K562 (cell line): ENCODE measurements at regions not wholly inside any gene's neighbourhood (a gene's known extent, or its start where the extent isn't known, plus 50 kb on each side); places are given as distances from the start of the nearest gene placed in this dataset.
A peak's percentile ranks its signal among the peaks of the same experiment; 100 is the strongest.

Experiments used
- ARNT ChIP-seq, 2 experiments: fragments of 450-650 bp; IDR thresholded peaks; 2 replicates each; pipeline ENCODE4 v1.6.1; 2016; ENCODE audit warnings: mild to moderate bottlenecking in 1 of 2
- FOXJ2 ChIP-seq: fragments of 200-800 bp; sonication (Bioruptor generic); IDR thresholded peaks from 2 replicates; pipeline ENCODE4 v1.6.1; 2016; ENCODE audit warnings: missing genetic modification characterization, missing compliant biosample characterization
- GATA2 ChIP-seq: sonication (generic); formaldehyde crosslinking; IDR thresholded peaks from 2 replicates; pipeline ENCODE4 v1.4.0; 2020; ENCODE audit warnings: mild to moderate bottlenecking, missing genetic modification reagents
- MAFF ChIP-seq: IDR thresholded peaks from 2 replicates; pipeline ENCODE4 v1.6.1; 2012; ENCODE audit warnings: low read length, improper control_type of control experiment
- MTA2 ChIP-seq: fragments of 450-650 bp; IDR thresholded peaks from 2 replicates; pipeline ENCODE4 v1.6.1; 2016; ENCODE audit warnings: low read depth
- PYGO2 ChIP-seq: fragments of 450-650 bp; IDR thresholded peaks from 2 replicates; pipeline ENCODE4 v1.6.1; 2016; ENCODE audit warnings: mild to moderate bottlenecking, missing genetic modification characterization, moderate library complexity, missing compliant biosample characterization
- SMARCE1 ChIP-seq: fragments of 450-650 bp; IDR thresholded peaks from 2 replicates; pipeline ENCODE4 v1.7.1; 2016; ENCODE audit warnings: mild to moderate bottlenecking
- STAT5A ChIP-seq: IDR thresholded peaks from 2 replicates; pipeline ENCODE4 v1.6.1; 2012; ENCODE audit warnings: low read length, inconsistent platforms, borderline replicate concordance
- YY1 ChIP-seq, 3 experiments: IDR thresholded peaks; 2 replicates each; pipeline ENCODE4 v1.6.1; 2011; ENCODE audit warnings: low read length in 2 of 3, mild to moderate bottlenecking in 2 of 3, moderate library complexity in 2 of 3, borderline replicate concordance in 1 of 3, control low read depth in 1 of 3, low read depth in 1 of 3; ENCODE audit not compliant: insufficient read depth in 3 of 3, insufficient replicate concordance in 2 of 3, control insufficient read depth in 1 of 3, insufficient read length in 1 of 3; ENCODE audit errors: extremely low read depth in 1 of 3
- ZNF785 ChIP-seq: fragments of 250-450 bp; sonication (Bioruptor Pico); IDR thresholded peaks from 2 replicates; pipeline ENCODE4 v1.4.0; 2020; ENCODE audit warnings: mild to moderate bottlenecking
- TF ChIP-seq, protein P1 (sequence below): sonication (generic); formaldehyde crosslinking; IDR thresholded peaks from 2 replicates; pipeline ENCODE4 v1.8.0; 2022; ENCODE audit warnings: missing genetic modification reagents, mild to moderate bottlenecking, borderline replicate concordance
- TF ChIP-seq, protein P2 (sequence below), 2 experiments: fragments of 450-650 bp; IDR thresholded peaks; 2 replicates each; pipeline ENCODE4 v1.6.1; 2018; ENCODE audit warnings: mild to moderate bottlenecking in 2 of 2, low read depth in 1 of 2; ENCODE audit not compliant: partially characterized antibody in 2 of 2
- TF ChIP-seq, protein P3 (sequence below): fragments of 450-650 bp; IDR thresholded peaks from 2 replicates; pipeline ENCODE4 v1.6.1; 2018; ENCODE audit not compliant: partially characterized antibody
- TF ChIP-seq, protein P4 (sequence below): IDR thresholded peaks from 2 replicates; pipeline ENCODE4 v1.6.1; 2014; ENCODE audit warnings: antibody characterized with exemption

DNA sequence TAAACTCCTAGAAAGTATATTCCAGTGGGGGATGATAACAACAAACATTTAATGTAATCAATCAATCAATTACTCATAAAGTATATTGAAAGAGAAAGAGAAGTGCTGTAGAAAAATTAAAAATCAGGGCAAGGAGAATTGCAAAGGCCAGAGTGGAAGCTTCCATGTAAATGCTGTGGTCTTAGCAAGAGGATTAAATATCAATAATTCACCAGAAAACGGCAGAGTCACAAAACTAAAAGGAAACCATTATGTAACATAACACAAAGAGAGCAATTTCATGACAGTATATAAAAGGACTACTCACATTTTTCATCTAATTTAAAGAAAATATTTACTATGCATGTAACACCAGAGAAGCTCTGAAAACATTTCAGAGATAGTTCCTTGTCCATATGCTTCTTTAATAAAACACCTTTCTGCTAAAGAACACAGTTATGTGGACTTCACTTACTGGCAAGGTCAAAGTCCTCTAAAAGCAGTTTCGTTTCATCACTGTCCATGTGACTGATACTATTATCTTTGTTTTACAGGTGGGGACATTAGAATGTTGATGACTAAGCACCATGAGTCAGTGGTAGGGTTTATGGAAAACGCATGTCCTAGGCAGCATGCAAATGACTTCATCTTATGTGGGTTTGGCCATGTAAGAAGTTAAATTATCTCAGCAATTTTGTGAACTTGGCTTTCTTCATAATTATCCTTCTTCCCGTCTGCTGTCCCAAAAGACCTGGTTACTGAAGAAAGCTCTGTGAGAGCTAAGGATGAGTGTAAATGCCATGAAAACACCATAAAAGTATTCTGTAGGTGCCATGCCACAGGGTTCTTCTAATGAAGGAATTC lies 185.8 kb upstream of the TENT5A start (continued):
- TF ChIP-seq, protein P1, sequence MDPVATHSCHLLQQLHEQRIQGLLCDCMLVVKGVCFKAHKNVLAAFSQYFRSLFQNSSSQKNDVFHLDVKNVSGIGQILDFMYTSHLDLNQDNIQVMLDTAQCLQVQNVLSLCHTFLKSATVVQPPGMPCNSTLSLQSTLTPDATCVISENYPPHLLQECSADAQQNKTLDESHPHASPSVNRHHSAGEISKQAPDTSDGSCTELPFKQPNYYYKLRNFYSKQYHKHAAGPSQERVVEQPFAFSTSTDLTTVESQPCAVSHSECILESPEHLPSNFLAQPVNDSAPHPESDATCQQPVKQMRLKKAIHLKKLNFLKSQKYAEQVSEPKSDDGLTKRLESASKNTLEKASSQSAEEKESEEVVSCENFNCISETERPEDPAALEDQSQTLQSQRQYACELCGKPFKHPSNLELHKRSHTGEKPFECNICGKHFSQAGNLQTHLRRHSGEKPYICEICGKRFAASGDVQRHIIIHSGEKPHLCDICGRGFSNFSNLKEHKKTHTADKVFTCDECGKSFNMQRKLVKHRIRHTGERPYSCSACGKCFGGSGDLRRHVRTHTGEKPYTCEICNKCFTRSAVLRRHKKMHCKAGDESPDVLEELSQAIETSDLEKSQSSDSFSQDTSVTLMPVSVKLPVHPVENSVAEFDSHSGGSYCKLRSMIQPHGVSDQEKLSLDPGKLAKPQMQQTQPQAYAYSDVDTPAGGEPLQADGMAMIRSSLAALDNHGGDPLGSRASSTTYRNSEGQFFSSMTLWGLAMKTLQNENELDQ = no peak
- peak in 1 of 2 experiments; percentile 76; a peak in 1 of 4 replicates for TF ChIP-seq ARNT (IDR thresholded peaks at IDR 0.05)
- no peak for TF ChIP-seq FOXJ2
- peak; percentile 73; the same call in 1 of the 2 replicates for TF ChIP-seq STAT5A
- TF ChIP-seq, protein P2, sequence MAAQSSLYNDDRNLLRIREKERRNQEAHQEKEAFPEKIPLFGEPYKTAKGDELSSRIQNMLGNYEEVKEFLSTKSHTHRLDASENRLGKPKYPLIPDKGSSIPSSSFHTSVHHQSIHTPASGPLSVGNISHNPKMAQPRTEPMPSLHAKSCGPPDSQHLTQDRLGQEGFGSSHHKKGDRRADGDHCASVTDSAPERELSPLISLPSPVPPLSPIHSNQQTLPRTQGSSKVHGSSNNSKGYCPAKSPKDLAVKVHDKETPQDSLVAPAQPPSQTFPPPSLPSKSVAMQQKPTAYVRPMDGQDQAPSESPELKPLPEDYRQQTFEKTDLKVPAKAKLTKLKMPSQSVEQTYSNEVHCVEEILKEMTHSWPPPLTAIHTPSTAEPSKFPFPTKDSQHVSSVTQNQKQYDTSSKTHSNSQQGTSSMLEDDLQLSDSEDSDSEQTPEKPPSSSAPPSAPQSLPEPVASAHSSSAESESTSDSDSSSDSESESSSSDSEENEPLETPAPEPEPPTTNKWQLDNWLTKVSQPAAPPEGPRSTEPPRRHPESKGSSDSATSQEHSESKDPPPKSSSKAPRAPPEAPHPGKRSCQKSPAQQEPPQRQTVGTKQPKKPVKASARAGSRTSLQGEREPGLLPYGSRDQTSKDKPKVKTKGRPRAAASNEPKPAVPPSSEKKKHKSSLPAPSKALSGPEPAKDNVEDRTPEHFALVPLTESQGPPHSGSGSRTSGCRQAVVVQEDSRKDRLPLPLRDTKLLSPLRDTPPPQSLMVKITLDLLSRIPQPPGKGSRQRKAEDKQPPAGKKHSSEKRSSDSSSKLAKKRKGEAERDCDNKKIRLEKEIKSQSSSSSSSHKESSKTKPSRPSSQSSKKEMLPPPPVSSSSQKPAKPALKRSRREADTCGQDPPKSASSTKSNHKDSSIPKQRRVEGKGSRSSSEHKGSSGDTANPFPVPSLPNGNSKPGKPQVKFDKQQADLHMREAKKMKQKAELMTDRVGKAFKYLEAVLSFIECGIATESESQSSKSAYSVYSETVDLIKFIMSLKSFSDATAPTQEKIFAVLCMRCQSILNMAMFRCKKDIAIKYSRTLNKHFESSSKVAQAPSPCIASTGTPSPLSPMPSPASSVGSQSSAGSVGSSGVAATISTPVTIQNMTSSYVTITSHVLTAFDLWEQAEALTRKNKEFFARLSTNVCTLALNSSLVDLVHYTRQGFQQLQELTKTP (IDR thresholded peaks at IDR 0.05; ENCODE audit: low read depth in 1 of 2, partially characterized antibody in 2 of 2) = peak in 1 of 2 experiments; percentile 48
- peak; percentile 76 for TF ChIP-seq MTA2
- TF ChIP-seq ZNF785 (CRISPR knock-in tag) = no peak
- peak; percentile 91 for TF ChIP-seq MAFF
- no peak for TF ChIP-seq YY1 (IDR thresholded peaks at IDR 0.05; ENCODE audit: borderline replicate concordance in 1 of 3, control insufficient read depth in 1 of 3, extremely low read depth in 1 of 3, insufficient read depth in 3 of 3, insufficient read length in 1 of 3, insufficient replicate concordance in 2 of 3, low read depth in 1 of 3, low read length in 2 of 3)
- TF ChIP-seq PYGO2 (tag) = no peak
- TF ChIP-seq GATA2 (CRISPR knock-in tag) = no peak
- TF ChIP-seq, protein P3, sequence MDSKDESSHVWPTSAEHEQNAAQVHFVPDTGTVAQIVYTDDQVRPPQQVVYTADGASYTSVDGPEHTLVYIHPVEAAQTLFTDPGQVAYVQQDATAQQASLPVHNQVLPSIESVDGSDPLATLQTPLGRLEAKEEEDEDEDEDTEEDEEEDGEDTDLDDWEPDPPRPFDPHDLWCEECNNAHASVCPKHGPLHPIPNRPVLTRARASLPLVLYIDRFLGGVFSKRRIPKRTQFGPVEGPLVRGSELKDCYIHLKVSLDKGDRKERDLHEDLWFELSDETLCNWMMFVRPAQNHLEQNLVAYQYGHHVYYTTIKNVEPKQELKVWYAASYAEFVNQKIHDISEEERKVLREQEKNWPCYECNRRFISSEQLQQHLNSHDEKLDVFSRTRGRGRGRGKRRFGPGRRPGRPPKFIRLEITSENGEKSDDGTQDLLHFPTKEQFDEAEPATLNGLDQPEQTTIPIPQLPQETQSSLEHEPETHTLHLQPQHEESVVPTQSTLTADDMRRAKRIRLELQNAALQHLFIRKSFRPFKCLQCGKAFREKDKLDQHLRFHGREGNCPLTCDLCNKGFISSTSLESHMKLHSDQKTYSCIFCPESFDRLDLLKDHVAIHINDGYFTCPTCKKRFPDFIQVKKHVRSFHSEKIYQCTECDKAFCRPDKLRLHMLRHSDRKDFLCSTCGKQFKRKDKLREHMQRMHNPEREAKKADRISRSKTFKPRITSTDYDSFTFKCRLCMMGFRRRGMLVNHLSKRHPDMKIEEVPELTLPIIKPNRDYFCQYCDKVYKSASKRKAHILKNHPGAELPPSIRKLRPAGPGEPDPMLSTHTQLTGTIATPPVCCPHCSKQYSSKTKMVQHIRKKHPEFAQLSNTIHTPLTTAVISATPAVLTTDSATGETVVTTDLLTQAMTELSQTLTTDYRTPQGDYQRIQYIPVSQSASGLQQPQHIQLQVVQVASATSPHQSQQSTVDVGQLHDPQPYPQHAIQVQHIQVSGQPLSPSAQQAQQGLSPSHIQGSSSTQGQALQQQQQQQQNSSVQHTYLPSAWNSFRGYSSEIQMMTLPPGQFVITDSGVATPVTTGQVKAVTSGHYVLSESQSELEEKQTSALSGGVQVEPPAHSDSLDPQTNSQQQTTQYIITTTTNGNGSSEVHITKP = no peak
- peak; percentile 87 for TF ChIP-seq SMARCE1
- TF ChIP-seq, protein P4, sequence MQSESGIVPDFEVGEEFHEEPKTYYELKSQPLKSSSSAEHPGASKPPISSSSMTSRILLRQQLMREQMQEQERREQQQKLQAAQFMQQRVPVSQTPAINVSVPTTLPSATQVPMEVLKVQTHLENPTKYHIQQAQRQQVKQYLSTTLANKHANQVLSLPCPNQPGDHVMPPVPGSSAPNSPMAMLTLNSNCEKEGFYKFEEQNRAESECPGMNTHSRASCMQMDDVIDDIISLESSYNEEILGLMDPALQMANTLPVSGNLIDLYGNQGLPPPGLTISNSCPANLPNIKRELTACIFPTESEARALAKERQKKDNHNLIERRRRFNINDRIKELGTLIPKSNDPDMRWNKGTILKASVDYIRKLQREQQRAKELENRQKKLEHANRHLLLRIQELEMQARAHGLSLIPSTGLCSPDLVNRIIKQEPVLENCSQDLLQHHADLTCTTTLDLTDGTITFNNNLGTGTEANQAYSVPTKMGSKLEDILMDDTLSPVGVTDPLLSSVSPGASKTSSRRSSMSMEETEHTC = peak; percentile 84
